Neural cell (in vitro differentiated cells): ENCODE measurements at regions not wholly inside any gene's neighbourhood (a gene's known extent, or its start where the extent isn't known, plus 50 kb on each side); places are given as distances from the start of the nearest gene placed in this dataset.

Source experiments
- H2AFZ ChIP-seq: fragments of 200-600, 300-800 bp; sonication (generic), shearing (Covaris generic); 2 replicates; pipeline ENCODE4 v1.6.0; 2014; ENCODE audit warnings: low read depth, mild to moderate bottlenecking, antibody characterized with exemption, low read length, moderate library complexity
- H3F3A ChIP-seq: fragments of 200-600 bp; shearing (Covaris generic); 2 replicates; pipeline ENCODE4 v1.6.1; 2016; ENCODE audit warnings: mild to moderate bottlenecking, moderate library complexity, mixed read lengths, antibody characterized with exemption, low read length; ENCODE audit not compliant: insufficient read depth, poor library complexity, severe bottlenecking
- H3K27ac ChIP-seq: fragments of 200-600, 300-800 bp; sonication (generic), shearing (Covaris generic); 2 replicates; pipeline ENCODE4 v1.5.1; 2014; ENCODE audit warnings: mild to moderate bottlenecking, low read length, moderate library complexity
- H3K27me3 ChIP-seq: fragments of 300-800, 200-600 bp; sonication (generic), shearing (Covaris generic); 2 replicates; pipeline ENCODE4 v1.6.0; 2014; ENCODE audit warnings: mild to moderate bottlenecking, low read depth, low read length, moderate library complexity; ENCODE audit not compliant: insufficient read depth
- H3K36me3 ChIP-seq: fragments of 300-800, 200-600 bp; sonication (generic), shearing (Covaris generic); 2 replicates; pipeline ENCODE4 v1.5.1; 2014; ENCODE audit warnings: mild to moderate bottlenecking, antibody characterized with exemption, low read length, moderate library complexity; ENCODE audit not compliant: insufficient read depth
- H3K4me2 ChIP-seq: fragments of 300-800, 200-600 bp; sonication (generic), shearing (Covaris generic); 2 replicates; pipeline ENCODE4 v1.6.0; 2014; ENCODE audit warnings: mild to moderate bottlenecking, low read length
- H3K4me3 ChIP-seq: fragments of 300-800, 200-600 bp; sonication (generic), shearing (Covaris generic); 2 replicates; pipeline ENCODE4 v1.5.1; 2014; ENCODE audit warnings: mild to moderate bottlenecking, low read length, moderate library complexity
- H3K79me2 ChIP-seq: fragments of 200-600 bp; shearing (Covaris generic); replicated peaks from 2 replicates; pipeline ENCODE4 v1.6.0; 2014; ENCODE audit warnings: mild to moderate bottlenecking, low read length, moderate library complexity; ENCODE audit not compliant: insufficient read depth
- H3K9ac ChIP-seq: fragments of 300-800, 200-600 bp; sonication (generic), shearing (Covaris generic); 2 replicates; pipeline ENCODE4 v1.6.1; 2016; ENCODE audit warnings: mild to moderate bottlenecking, low read length, mixed read lengths
- H3K9me2 ChIP-seq: fragments of 200-600 bp; shearing (Covaris generic); 2 replicates; pipeline ENCODE4 v1.6.1; 2016; ENCODE audit warnings: mild to moderate bottlenecking, low read length, mixed read lengths; ENCODE audit not compliant: insufficient read depth
- H3K9me3 ChIP-seq: fragments of 200-600, 300-800 bp; sonication (generic), shearing (Covaris generic); 2 replicates; pipeline ENCODE4 v1.6.1; 2016; ENCODE audit warnings: mild to moderate bottlenecking, mixed run types, low read length, moderate library complexity, mixed read lengths
- H4K20me1 ChIP-seq: fragments of 200-600 bp; shearing (Covaris generic); 2 replicates; pipeline ENCODE4 v1.6.1; 2016; ENCODE audit warnings: mild to moderate bottlenecking, mixed run types; ENCODE audit not compliant: insufficient read depth
- CTCF ChIP-seq: fragments of 450-650 bp; IDR thresholded peaks from 2 replicates; pipeline ENCODE4 v1.5.1; 2014; ENCODE audit warnings: antibody characterized with exemption, mild to moderate bottlenecking, moderate library complexity; ENCODE audit not compliant: poor library complexity, severe bottlenecking
- EP300 ChIP-seq: fragments of 450-650 bp; conservative IDR thresholded peaks from 2 replicates; pipeline ENCODE4 v1.6.1; 2014; ENCODE audit warnings: antibody characterized with exemption, mild to moderate bottlenecking, moderate library complexity; ENCODE audit not compliant: poor library complexity, severe bottlenecking
- EZH2 ChIP-seq: fragments of 200-600, 300-800 bp; shearing (Covaris generic), sonication (generic); IDR thresholded peaks from 2 replicates; pipeline ENCODE4 v1.6.1; 2014; ENCODE audit warnings: antibody characterized with exemption, low read length, borderline replicate concordance, mild to moderate bottlenecking; ENCODE audit not compliant: insufficient read depth, poor library complexity, severe bottlenecking
- MXI1 ChIP-seq: fragments of 450-650 bp; conservative IDR thresholded peaks from 2 replicates; pipeline ENCODE4 v1.6.1; 2014; ENCODE audit warnings: antibody characterized with exemption, mild to moderate bottlenecking; ENCODE audit not compliant: poor library complexity, severe bottlenecking
- POLR2AphosphoS5 ChIP-seq: IDR thresholded peaks from 2 replicates; pipeline ENCODE4 v1.6.1; 2012
- RAD21 ChIP-seq: fragments of 450-650 bp; conservative IDR thresholded peaks from 2 replicates; pipeline ENCODE4 v1.6.1; 2014; ENCODE audit warnings: antibody characterized with exemption, mild to moderate bottlenecking, moderate library complexity
- REST ChIP-seq: IDR thresholded peaks from 2 replicates; pipeline ENCODE4 v1.6.1; 2012; ENCODE audit warnings: borderline replicate concordance
- SMC3 ChIP-seq: fragments of 450-650 bp; conservative IDR thresholded peaks from 2 replicates; pipeline ENCODE4 v1.6.1; 2014; ENCODE audit warnings: antibody characterized with exemption, mild to moderate bottlenecking, moderate library complexity; ENCODE audit not compliant: poor library complexity
- TAF1 ChIP-seq: IDR thresholded peaks from 2 replicates; pipeline ENCODE4 v1.6.1; 2012; ENCODE audit warnings: low read depth

- Histone ChIP-seq H3K79me2 (no peaks in the 10 kb centered on the region), H3K4me2 (no peak overlapping the region), H3K9ac (no peak overlapping the region), H3K27ac (no peak overlapping the region), H3K27me3 (no peaks in the 10 kb centered on the region), H3F3A (no peaks in the 10 kb centered on the region), H3K9me3 (no peaks in the 10 kb centered on the region), H3K4me3 (no peak overlapping the region), H3K9me2 (no peaks in the 10 kb centered on the region), H2AFZ (no peak overlapping the region), H3K36me3 (no peaks in the 10 kb centered on the region), H4K20me1 (no peaks in the 10 kb centered on the region)
- TF ChIP-seq REST (no peak), TAF1 (no peak), EZH2 (no peak), CTCF (no peak), SMC3 (no peak), EP300 (no peak), RAD21 (no peak), POLR2AphosphoS5 (no peak), MXI1 (no peak)
Measured at GRCh38 chr5:121199216-121199999, 652.3 kb upstream of the FTMT start.

GRCh38 chr5:121218086-121218485 is 633.6 kb upstream of the FTMT start:
- no peaks in the 10 kb centered on the region for H3F3A ChIP-seq
- no peak overlapping the region for H3K9ac ChIP-seq
- no peaks in the 10 kb centered on the region for H3K9me3 ChIP-seq
- no peaks in the 10 kb centered on the region for H3K9me2 ChIP-seq
- no peak overlapping the region for H3K4me2 ChIP-seq
- no peaks in the 10 kb centered on the region for H3K79me2 ChIP-seq
- no peak overlapping the region for H2AFZ ChIP-seq
- H3K27ac ChIP-seq: no peak overlapping the region
- H4K20me1 ChIP-seq: no peaks in the 10 kb centered on the region
- H3K27me3 ChIP-seq: no peaks in the 10 kb centered on the region
- H3K36me3 ChIP-seq: no peaks in the 10 kb centered on the region
- H3K4me3 ChIP-seq: no peak overlapping the region
- TF ChIP-seq MXI1: no peak
- TF ChIP-seq CTCF: no peak
- TF ChIP-seq TAF1: no peak
- no peak for TF ChIP-seq EZH2
- no peak for TF ChIP-seq EP300
- no peak for TF ChIP-seq SMC3
